IMR-90 (cell line): ENCODE measurements at regions not wholly inside any gene's neighbourhood (a gene's known extent, or its start where the extent isn't known, plus 50 kb on each side); places are given as distances from the start of the nearest gene placed in this dataset.

Source experiments
- ATAC-seq: fragments of 200-7000 bp; cut with Tn5 transposase; 2 replicates; pipeline ENCODE4 v1.9.1; 2020; ENCODE audit warnings: low read depth, mild to moderate bottlenecking, moderate library complexity
- BruUV-seq: library from RNA; stranded (reverse); fragments of 400-500 nt; replicated peaks from 2 replicates; lab custom pipeline; 2021; lab: Mats Ljungman, UMichigan
- CTCF ChIA-PET: fragments of 300-600 bp; formaldehyde crosslinking; extraction: SDS; loops from one replicate; lab custom pipeline; 2021; ENCODE audit warnings: antibody characterized with exemption; lab: Yijun Ruan, JAX
- POLR2A ChIA-PET: fragments of 300-600 bp; sonication (Branson Sonifier 250); formaldehyde crosslinking; loops from one replicate; lab custom pipeline; 2022; ENCODE audit warnings: antibody characterized with exemption; ENCODE audit not compliant: unreplicated experiment; lab: Charles Lee
- DNase-seq: peaks from one replicate; pipeline ENCODE4 v3.0.0; 2013
- H2AFZ ChIP-seq: replicated peaks from 2 replicates; pipeline ENCODE3; 2013; ENCODE audit warnings: low read length, mild to moderate bottlenecking; ENCODE audit not compliant: poor library complexity
- H2AK5ac ChIP-seq: 2 replicates; pipeline ENCODE4 v1.6.1; 2013; ENCODE audit warnings: low read depth, low read length, inconsistent platforms
- H2AK9ac ChIP-seq: replicated peaks from 2 replicates; pipeline ENCODE3; 2013; ENCODE audit warnings: mild to moderate bottlenecking, low read depth, low read length, moderate library complexity; ENCODE audit not compliant: poor library complexity
- H2BK120ac ChIP-seq: 2 replicates; pipeline ENCODE4 v1.6.1; 2013; ENCODE audit warnings: low read depth, low read length, inconsistent platforms
- H2BK15ac ChIP-seq: 3 replicates; pipeline ENCODE4 v1.6.1; 2013; ENCODE audit warnings: low read depth, low read length, inconsistent platforms
- H2BK20ac ChIP-seq: 2 replicates; pipeline ENCODE4 v1.6.1; 2013; ENCODE audit warnings: low read depth, mild to moderate bottlenecking, inconsistent platforms, low read length, moderate library complexity
- H2BK5ac ChIP-seq: 2 replicates; pipeline ENCODE4 v1.6.1; 2013; ENCODE audit warnings: mild to moderate bottlenecking, low read depth, low read length, inconsistent platforms; ENCODE audit not compliant: poor library complexity, severe bottlenecking
- H3K14ac ChIP-seq: replicated peaks from 2 replicates; pipeline ENCODE4 v1.6.1; 2013; ENCODE audit warnings: low read depth, low read length, inconsistent platforms
- H3K18ac ChIP-seq: 2 replicates; pipeline ENCODE4 v1.6.1; 2013; ENCODE audit warnings: low read depth, low read length, control low read depth
- H3K23ac ChIP-seq: 2 replicates; pipeline ENCODE4 v1.6.1; 2013; ENCODE audit warnings: low read depth, low read length, inconsistent platforms
- H3K27ac ChIP-seq: 2 replicates; pipeline ENCODE4 v1.5.1; 2013; ENCODE audit warnings: mild to moderate bottlenecking, control low read depth, low read length; ENCODE audit not compliant: insufficient read depth
- H3K27me3 ChIP-seq: 2 replicates; pipeline ENCODE4 v1.6.1; 2013; ENCODE audit warnings: low read length; ENCODE audit not compliant: control insufficient read depth, insufficient read depth
- H3K36me3 ChIP-seq: 2 replicates; pipeline ENCODE4 v1.6.1; 2013; ENCODE audit warnings: low read length, mixed read lengths; ENCODE audit not compliant: control insufficient read depth, insufficient read depth
- H3K4ac ChIP-seq: 2 replicates; pipeline ENCODE4 v1.6.1; 2013; ENCODE audit warnings: low read depth, low read length, inconsistent platforms
- H3K4me1 ChIP-seq: 2 replicates; pipeline ENCODE4 v1.6.1; 2013; ENCODE audit warnings: low read length, mixed read lengths; ENCODE audit not compliant: control insufficient read depth, insufficient read depth
- H3K4me2 ChIP-seq: 2 replicates; pipeline ENCODE4 v1.6.1; 2013; ENCODE audit warnings: low read depth, mild to moderate bottlenecking, control low read depth, low read length, moderate library complexity
- H3K4me3 ChIP-seq: 2 replicates; pipeline ENCODE4 v1.5.1; 2013; ENCODE audit warnings: low read depth, mild to moderate bottlenecking, control low read depth, low read length, moderate library complexity; ENCODE audit not compliant: insufficient read depth
- H3K56ac ChIP-seq: 2 replicates; pipeline ENCODE4 v1.6.1; 2013; ENCODE audit warnings: low read length, inconsistent platforms; ENCODE audit not compliant: insufficient read depth; ENCODE audit errors: extremely low read depth
- H3K79me1 ChIP-seq, 2 experiments: 2 replicates each; pipeline ENCODE4 v1.6.1; 2013; ENCODE audit warnings: low read length in 2 of 2, inconsistent platforms in 1 of 2, low read depth in 1 of 2
- H3K9ac ChIP-seq: 2 replicates; pipeline ENCODE4 v1.6.1; 2013; ENCODE audit warnings: low read depth, low read length, control low read depth
- H3K9me1 ChIP-seq: 2 replicates; pipeline ENCODE4 v1.6.1; 2013; ENCODE audit warnings: low read length, inconsistent platforms; ENCODE audit not compliant: insufficient read depth
- H3K9me3 ChIP-seq: 2 replicates; pipeline ENCODE4 v1.6.1; 2013; ENCODE audit warnings: low read length; ENCODE audit not compliant: control insufficient read depth, insufficient read depth
- H4K20me1 ChIP-seq: 2 replicates; pipeline ENCODE4 v1.6.1; 2013; ENCODE audit warnings: low read length, inconsistent platforms; ENCODE audit not compliant: insufficient read depth
- H4K5ac ChIP-seq: 2 replicates; pipeline ENCODE4 v1.6.1; 2013; ENCODE audit warnings: mild to moderate bottlenecking, low read depth, low read length, control low read depth
- H4K8ac ChIP-seq, 2 experiments: 2 replicates each; pipeline ENCODE4 v1.6.1; 2013; ENCODE audit warnings: low read depth in 2 of 2, low read length in 2 of 2, control low read depth in 1 of 2, inconsistent platforms in 1 of 2
- H4K91ac ChIP-seq: 2 replicates; pipeline ENCODE4 v1.6.1; 2013; ENCODE audit warnings: low read depth, low read length, inconsistent platforms; ENCODE audit not compliant: insufficient read depth
- BHLHE40 ChIP-seq: fragments of 150-350 bp; IDR thresholded peaks from 2 replicates; pipeline ENCODE4 v1.6.1; 2016; ENCODE audit warnings: mild to moderate bottlenecking, low read depth, low read length
- CEBPB ChIP-seq: IDR thresholded peaks from 2 replicates; pipeline ENCODE4 v1.6.1; 2012; ENCODE audit warnings: low read depth, low read length, improper control_type of control experiment
- CHD1 ChIP-seq: IDR thresholded peaks from 2 replicates; pipeline ENCODE4 v1.6.1; 2012; ENCODE audit warnings: low read depth, low read length, improper control_type of control experiment
- ELK1 ChIP-seq: fragments of 150-350 bp; IDR thresholded peaks from 2 replicates; pipeline ENCODE4 v1.6.1; 2016; ENCODE audit warnings: low read depth, mild to moderate bottlenecking, low read length, moderate library complexity, borderline replicate concordance
- FOS ChIP-seq: fragments of 150-350 bp; IDR thresholded peaks from 2 replicates; pipeline ENCODE4 v1.6.1; 2016; ENCODE audit warnings: low read depth, low read length
- MAFK ChIP-seq: IDR thresholded peaks from 2 replicates; pipeline ENCODE4 v1.6.1; 2012; ENCODE audit warnings: low read depth, low read length, improper control_type of control experiment
- NFE2L2 ChIP-seq: fragments of 150-350 bp; IDR thresholded peaks from 2 replicates; pipeline ENCODE4 v1.6.1; 2016; ENCODE audit warnings: low read depth, mild to moderate bottlenecking, low read length
- POLR2A ChIP-seq: IDR thresholded peaks from 2 replicates; pipeline ENCODE4 v1.6.1; 2012; ENCODE audit warnings: mild to moderate bottlenecking, low read depth, low read length
- RAD21 ChIP-seq: IDR thresholded peaks from 2 replicates; pipeline ENCODE4 v1.6.1; 2012; ENCODE audit warnings: low read length, improper control_type of control experiment
- RCOR1 ChIP-seq: IDR thresholded peaks from 2 replicates; pipeline ENCODE4 v1.6.1; 2012; ENCODE audit warnings: mild to moderate bottlenecking, low read length, improper control_type of control experiment; ENCODE audit not compliant: insufficient replicate concordance
- RFX5 ChIP-seq: IDR thresholded peaks from 2 replicates; pipeline ENCODE4 v1.8.0; 2012; ENCODE audit warnings: low read depth, mild to moderate bottlenecking, low read length, moderate library complexity
- SMC3 ChIP-seq: fragments of 150-350 bp; IDR thresholded peaks from 2 replicates; pipeline ENCODE4 v1.6.1; 2016; ENCODE audit warnings: low read depth, mild to moderate bottlenecking, antibody characterized with exemption, low read length, moderate library complexity
- USF2 ChIP-seq: fragments of 150-350 bp; IDR thresholded peaks from 2 replicates; pipeline ENCODE4 v1.6.1; 2017; ENCODE audit warnings: mild to moderate bottlenecking, antibody characterized with exemption, low read length, low read depth
- WGBS, 2 experiments: methylation state at CpG; one replicate each; pipeline versions ENCODE4 v1.1.5 to v1.1.7; 2013; ENCODE audit warnings: missing lambda C conversion rate in 2 of 2; ENCODE audit not compliant: insufficient read length in 1 of 2; ENCODE audit errors: extremely low coverage in 2 of 2; 5-methylcytosine and 5-hydroxymethylcytosine counted together
- dilution Hi-C: fragments of 300-500 bp; cut with HindIII; formaldehyde crosslinking; loops from one replicate; pipeline ENCODE4 v1.14.3; 2018; ENCODE audit warnings: low sequenced_read_pairs; ENCODE audit not compliant: unreplicated experiment
- in situ Hi-C: fragments of 300-500 bp; cut with MboI; formaldehyde crosslinking; loops from 3 replicates; pipeline ENCODE4 v1.14.3; 2019; ENCODE audit warnings: low sequenced_read_pairs, inconsistent platforms, mixed read lengths
- intact Hi-C: fragments of 100-400 bp; cut with micrococcal nuclease; formaldehyde crosslinking; loops from 2 replicates; pipeline ENCODE4 v1.10.0; 2022
- TF ChIP-seq, protein P1 (sequence below): conservative IDR thresholded peaks from 2 replicates; pipeline ENCODE4 v1.5.1; 2012; ENCODE audit warnings: mild to moderate bottlenecking, low read depth, low read length, improper control_type of control experiment

DNA sequence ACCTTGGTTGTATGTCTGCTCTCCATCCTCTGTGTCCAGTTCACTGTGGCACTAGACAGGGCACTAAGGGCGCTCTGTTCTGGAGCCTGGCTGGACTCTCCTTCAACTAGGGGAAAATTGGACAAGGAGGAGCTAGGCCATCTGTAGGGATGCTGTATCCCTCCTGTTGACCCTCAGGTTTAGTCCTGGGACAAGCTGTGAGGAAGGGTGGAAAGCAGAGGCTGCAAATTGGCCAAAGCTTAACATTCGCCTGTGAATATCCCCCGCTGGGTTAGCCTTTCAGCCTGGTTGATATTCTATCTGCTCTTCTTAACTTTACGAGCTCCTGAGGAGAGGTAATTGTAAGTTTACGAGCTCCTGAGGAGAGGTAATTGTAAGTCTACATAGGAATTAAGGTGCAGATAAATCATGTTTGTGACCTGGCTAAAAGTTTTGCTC is 64.4 kb upstream of the ENPEP start:
- intact Hi-C loops, result no loop called here

More for the DNA sequence above, 64.4 kb upstream of the ENPEP start:
- Histone ChIP-seq H3K23ac (no peak overlapping the region), H2BK20ac (no peak overlapping the region), H3K18ac (no peak overlapping the region), H3K27me3 (no peaks in the 10 kb centered on the region), H3K4me1 (no peaks in the 10 kb centered on the region), H2BK120ac (no peak overlapping the region), H3K9me1 (no peaks in the 10 kb centered on the region), H4K20me1 (no peaks in the 10 kb centered on the region), H3K27ac (no peak overlapping the region), H3K4ac (no peak overlapping the region), H3K9me3 (no peaks in the 10 kb centered on the region), H2AFZ (no peak overlapping the region), H4K91ac (no peak overlapping the region), H3K79me1 (no peaks in the 10 kb centered on the region), H3K36me3 (no peaks in the 10 kb centered on the region), H4K5ac (no peak overlapping the region), H3K4me3 (no peak overlapping the region), H4K8ac (no peak overlapping the region), H2BK15ac (no peak overlapping the region), H3K14ac (no peak overlapping the region), H2AK9ac (no peak overlapping the region), H3K4me2 (no peak overlapping the region), H3K56ac (no peak overlapping the region), H2BK5ac (no peak overlapping the region), H3K9ac (no peak overlapping the region), H2AK5ac (no peak overlapping the region)
- in situ Hi-C loops, result no loop called here
- no peak for ATAC-seq
- dilution Hi-C loops, result no loop called here
- CTCF ChIA-PET, result no interaction called here
- DNase-seq, result no peak
- no TSS peak for BruUV-seq
- POLR2A ChIA-PET, result no interaction called here
- no peak for TF ChIP-seq ELK1
- TF ChIP-seq POLR2A, result no peak
- TF ChIP-seq CHD1, result no peak
- TF ChIP-seq USF2, result no peak
- TF ChIP-seq MAFK, result no peak
- TF ChIP-seq RAD21, result no peak
- no peak for TF ChIP-seq RFX5
- no peak for TF ChIP-seq BHLHE40
- TF ChIP-seq RCOR1, result no peak
- no peak for TF ChIP-seq NFE2L2
- TF ChIP-seq, protein P1, sequence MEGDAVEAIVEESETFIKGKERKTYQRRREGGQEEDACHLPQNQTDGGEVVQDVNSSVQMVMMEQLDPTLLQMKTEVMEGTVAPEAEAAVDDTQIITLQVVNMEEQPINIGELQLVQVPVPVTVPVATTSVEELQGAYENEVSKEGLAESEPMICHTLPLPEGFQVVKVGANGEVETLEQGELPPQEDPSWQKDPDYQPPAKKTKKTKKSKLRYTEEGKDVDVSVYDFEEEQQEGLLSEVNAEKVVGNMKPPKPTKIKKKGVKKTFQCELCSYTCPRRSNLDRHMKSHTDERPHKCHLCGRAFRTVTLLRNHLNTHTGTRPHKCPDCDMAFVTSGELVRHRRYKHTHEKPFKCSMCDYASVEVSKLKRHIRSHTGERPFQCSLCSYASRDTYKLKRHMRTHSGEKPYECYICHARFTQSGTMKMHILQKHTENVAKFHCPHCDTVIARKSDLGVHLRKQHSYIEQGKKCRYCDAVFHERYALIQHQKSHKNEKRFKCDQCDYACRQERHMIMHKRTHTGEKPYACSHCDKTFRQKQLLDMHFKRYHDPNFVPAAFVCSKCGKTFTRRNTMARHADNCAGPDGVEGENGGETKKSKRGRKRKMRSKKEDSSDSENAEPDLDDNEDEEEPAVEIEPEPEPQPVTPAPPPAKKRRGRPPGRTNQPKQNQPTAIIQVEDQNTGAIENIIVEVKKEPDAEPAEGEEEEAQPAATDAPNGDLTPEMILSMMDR, result no peak
- TF ChIP-seq CEBPB, result no peak
- no peak for TF ChIP-seq FOS
- TF ChIP-seq SMC3, result no peak
- WGBS, 2 experiments, result no CpG with 5 or more reads among the region's 5 CpGs
